NT2/D1 (cell line): ENCODE measurements at regions not wholly inside any gene's neighbourhood (a gene's known extent, or its start where the extent isn't known, plus 50 kb on each side); places are given as distances from the start of the nearest gene placed in this dataset.

ENCODE experiments used
- DNase-seq: peaks from one replicate; pipeline ENCODE4 v3.0.0-alpha.2; 2011; ENCODE audit warnings: low read depth, low spot score
- H3K27me3 ChIP-seq: 2 replicates; pipeline ENCODE4 v1.6.0; 2011; ENCODE audit warnings: mild to moderate bottlenecking; ENCODE audit not compliant: insufficient read length, insufficient read depth
- H3K36me3 ChIP-seq: 2 replicates; pipeline ENCODE4 v1.6.1; 2011; ENCODE audit warnings: mild to moderate bottlenecking, low read length, mixed read lengths; ENCODE audit not compliant: insufficient read depth, insufficient read length
- H3K4me1 ChIP-seq: 2 replicates; pipeline ENCODE4 v1.5.1; 2011; ENCODE audit not compliant: insufficient read depth, insufficient read length
- H3K4me3 ChIP-seq: 2 replicates; pipeline ENCODE4 v1.5.1; 2011; ENCODE audit warnings: low read depth; ENCODE audit not compliant: insufficient read length
- H3K9ac ChIP-seq: 2 replicates; pipeline ENCODE4 v1.6.0; 2011; ENCODE audit warnings: low read depth; ENCODE audit not compliant: insufficient read length
- H3K9me3 ChIP-seq: 2 replicates; pipeline ENCODE4 v1.5.1; 2011; ENCODE audit warnings: mild to moderate bottlenecking, low read length; ENCODE audit not compliant: insufficient read depth
- SUZ12 ChIP-seq: IDR thresholded peaks from 2 replicates; pipeline ENCODE4 v1.6.1; 2011; ENCODE audit not compliant: insufficient read length, insufficient read depth; ENCODE audit errors: extremely low read depth
- YY1 ChIP-seq: IDR thresholded peaks from 2 replicates; pipeline ENCODE4 v1.6.1; 2011; ENCODE audit not compliant: insufficient read length, insufficient read depth
- ZNF274 ChIP-seq: IDR thresholded peaks from 2 replicates; pipeline ENCODE4 v1.6.1; 2011; ENCODE audit warnings: mild to moderate bottlenecking, low read depth, low read length

DNA sequence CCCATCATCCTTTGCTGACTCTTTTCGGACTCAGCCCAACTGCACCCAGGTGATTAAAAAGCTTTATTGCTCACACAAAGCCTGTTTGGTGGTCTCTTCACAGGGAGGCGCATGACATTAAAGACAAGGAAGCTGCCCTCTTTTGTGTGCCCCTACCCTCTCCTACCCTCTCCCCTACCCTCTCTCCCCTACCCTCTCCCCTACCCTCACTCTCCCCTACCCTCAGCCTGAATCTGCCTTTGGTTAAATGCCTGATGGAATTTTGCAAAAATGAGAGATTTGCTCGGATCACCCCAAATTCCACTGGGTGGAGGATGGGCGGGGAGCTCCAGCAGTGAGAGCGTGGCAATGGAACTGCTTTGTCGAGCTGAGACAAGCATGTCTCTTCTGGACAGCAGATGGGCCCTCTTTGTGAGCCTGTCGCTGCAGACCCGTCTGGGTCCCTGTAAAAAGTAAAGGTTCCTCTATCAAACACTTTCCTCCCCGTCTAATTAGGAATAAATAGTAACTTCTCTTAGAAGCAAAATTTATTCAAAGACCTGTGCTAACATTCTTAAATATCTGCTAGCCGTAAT lies 76.4 kb upstream of the MLN start:
- TF ChIP-seq SUZ12 (no peak), YY1 (no peak), ZNF274 (no peak)
- H3K36me3 ChIP-seq, result no peaks in the 10 kb centered on the region
- peaks cover 9% of the 10 kb centered on the region for H3K4me1 ChIP-seq
- no peak overlapping the region for H3K4me3 ChIP-seq
- no peak overlapping the region for H3K9ac ChIP-seq
- peak; percentile 8 for DNase-seq
- no peaks in the 10 kb centered on the region for H3K9me3 ChIP-seq
- no peaks in the 10 kb centered on the region for H3K27me3 ChIP-seq

DNA sequence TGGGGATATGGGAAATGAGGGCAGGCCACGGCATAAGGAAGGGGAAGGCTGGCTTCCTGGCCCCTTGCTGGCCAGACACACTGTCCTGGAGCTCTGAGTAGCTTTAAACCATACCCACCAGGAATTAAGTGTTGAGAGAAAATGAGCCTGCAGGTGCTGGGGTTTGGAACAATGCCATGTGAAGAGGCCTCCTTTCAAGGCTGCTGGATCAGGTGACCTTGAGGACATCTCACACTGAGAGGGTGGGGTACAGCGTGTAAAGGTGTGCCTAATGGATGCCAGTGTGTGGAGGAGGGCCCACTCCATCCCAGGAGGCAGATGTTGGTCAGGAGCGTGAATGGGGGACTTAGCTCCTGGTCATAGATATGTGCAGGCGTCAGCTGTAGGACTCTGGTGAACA lies 74.8 kb upstream of the MLN start:
- Histone ChIP-seq H3K9me3 (no peaks in the 10 kb centered on the region), H3K9ac (no peak overlapping the region), H3K4me3 (no peak overlapping the region), H3K36me3 (no peaks in the 10 kb centered on the region), H3K4me1 (peaks cover 9% of the 10 kb centered on the region), H3K27me3 (no peaks in the 10 kb centered on the region)
- TF ChIP-seq YY1, result no peak
- TF ChIP-seq ZNF274, result no peak
- TF ChIP-seq SUZ12, result no peak
- DNase-seq, result no peak

DNA sequence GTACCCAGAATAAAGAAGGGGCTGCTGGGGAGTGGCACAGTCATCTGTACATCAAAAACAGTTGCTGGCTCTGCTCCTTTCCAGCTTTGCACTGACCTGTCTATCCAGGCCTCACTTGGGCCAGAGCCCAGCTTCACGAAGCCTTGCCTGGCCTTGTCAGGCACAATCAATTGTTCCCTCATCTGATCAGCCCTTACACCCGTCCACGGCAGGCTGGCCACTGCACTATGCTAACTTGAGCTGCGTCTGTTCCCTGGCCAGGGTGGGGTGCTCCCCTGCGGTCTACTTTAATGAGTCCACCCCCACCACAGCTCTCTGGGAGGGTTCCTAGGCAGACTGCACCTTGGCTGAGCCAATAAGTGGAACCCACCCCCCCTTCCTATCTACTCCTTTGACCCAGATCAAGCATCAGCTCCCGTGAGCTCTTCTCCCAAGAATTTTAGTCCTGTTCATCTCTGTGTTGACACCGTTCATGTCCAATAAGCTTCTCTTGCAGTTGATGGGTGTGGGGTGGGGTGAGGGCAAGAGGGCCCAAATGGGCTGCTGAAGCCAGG lies 74.3 kb upstream of the MLN start:
- no peaks in the 10 kb centered on the region for H3K36me3 ChIP-seq
- H3K27me3 ChIP-seq, result no peaks in the 10 kb centered on the region
- H3K9ac ChIP-seq, result no peak overlapping the region
- no peak overlapping the region for H3K4me3 ChIP-seq
- H3K9me3 ChIP-seq, result no peaks in the 10 kb centered on the region
- peaks cover 9% of the 10 kb centered on the region for H3K4me1 ChIP-seq
- TF ChIP-seq ZNF274 (no peak), YY1 (no peak)
- DNase-seq, result no peak

DNA sequence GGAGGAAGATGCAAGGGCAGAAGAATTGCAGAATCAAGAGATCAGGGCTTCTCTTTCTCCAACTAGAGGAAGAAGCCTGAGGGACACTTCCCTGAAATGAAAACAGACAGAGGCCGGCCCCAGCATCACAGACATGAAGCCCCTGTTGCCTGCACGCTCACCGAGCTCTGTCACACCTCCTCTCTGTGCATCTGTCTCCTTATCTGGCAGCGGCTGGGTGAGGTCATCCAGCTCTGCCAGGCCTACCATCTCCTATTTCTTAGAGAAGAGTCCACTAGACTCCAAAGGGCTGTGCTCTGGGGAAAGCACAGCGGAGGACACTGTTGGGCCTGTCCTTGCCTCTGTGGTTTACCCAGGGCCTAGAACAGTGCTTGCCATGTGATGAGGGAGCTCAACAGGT lies 71.9 kb upstream of the MLN start:
- no peak overlapping the region for H3K9ac ChIP-seq
- H3K4me1 ChIP-seq, result peaks cover 9% of the 10 kb centered on the region
- H3K36me3 ChIP-seq, result no peaks in the 10 kb centered on the region
- no peak overlapping the region for H3K4me3 ChIP-seq
- no peaks in the 10 kb centered on the region for H3K27me3 ChIP-seq
- TF ChIP-seq SUZ12, result no peak
- TF ChIP-seq YY1, result no peak
- no peak for TF ChIP-seq ZNF274
- DNase-seq, result no peak
- H3K9me3 ChIP-seq, result no peaks in the 10 kb centered on the region

DNA sequence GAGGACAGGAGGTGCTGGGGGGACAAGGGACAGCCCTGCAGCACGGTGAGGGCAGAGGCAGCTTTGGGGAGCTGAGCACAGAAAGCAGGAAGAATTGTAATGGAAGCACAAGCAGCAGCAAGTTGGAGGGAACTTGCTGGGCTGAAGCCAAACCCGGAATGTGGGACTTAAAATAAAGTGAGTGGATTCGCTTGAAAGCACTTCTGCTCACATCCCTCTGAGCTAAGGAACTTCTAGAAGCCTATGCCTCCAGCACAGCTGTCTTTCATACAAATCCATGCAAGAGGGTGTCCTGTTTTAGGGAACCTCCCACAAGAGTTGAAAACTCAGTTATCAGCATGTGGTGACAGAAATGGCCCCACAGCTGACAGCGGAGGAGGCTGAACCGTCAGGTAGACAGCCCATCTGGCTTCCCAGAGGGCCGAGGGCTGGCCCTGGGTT lies 71.4 kb upstream of the MLN start:
- no peaks in the 10 kb centered on the region for H3K36me3 ChIP-seq
- DNase-seq, result no peak
- H3K9me3 ChIP-seq, result no peaks in the 10 kb centered on the region
- H3K9ac ChIP-seq, result no peak overlapping the region
- H3K4me1 ChIP-seq, result peaks cover 12% of the 10 kb centered on the region
- TF ChIP-seq ZNF274, result no peak
- TF ChIP-seq SUZ12, result no peak
- TF ChIP-seq YY1, result no peak
- H3K27me3 ChIP-seq, result no peaks in the 10 kb centered on the region
- no peak overlapping the region for H3K4me3 ChIP-seq

DNA sequence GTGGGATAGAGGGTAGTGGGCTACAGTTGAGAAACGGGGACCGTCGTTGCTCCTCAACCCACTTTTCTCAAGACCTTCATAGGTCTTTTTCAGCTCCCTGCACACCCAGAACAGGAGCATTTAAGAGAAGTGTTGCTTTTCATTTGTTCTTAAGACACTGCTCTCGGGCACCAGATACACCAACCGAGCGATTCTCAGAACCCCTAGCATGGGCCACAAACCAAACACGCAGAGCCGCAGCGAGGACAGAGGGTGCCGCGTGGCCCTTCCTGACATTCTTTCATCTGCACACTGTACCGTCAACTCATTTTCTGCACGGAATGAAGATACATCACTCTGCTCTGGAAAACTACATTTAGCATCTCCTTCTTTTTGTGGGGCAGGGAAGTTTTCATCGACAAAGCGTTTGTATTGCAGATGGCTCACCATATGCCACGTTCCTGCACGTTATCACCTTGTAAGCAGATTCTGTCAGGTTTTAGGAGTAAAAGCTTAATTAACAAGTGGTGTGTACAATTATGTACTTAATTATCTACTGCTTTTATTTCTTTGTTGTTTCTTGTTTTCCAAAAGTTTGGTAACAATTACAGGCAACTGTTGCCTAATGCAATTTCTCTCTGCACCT lies 70.4 kb upstream of the MLN start:
- peaks cover 16% of the 10 kb centered on the region for H3K4me1 ChIP-seq
- no peak for DNase-seq

DNA sequence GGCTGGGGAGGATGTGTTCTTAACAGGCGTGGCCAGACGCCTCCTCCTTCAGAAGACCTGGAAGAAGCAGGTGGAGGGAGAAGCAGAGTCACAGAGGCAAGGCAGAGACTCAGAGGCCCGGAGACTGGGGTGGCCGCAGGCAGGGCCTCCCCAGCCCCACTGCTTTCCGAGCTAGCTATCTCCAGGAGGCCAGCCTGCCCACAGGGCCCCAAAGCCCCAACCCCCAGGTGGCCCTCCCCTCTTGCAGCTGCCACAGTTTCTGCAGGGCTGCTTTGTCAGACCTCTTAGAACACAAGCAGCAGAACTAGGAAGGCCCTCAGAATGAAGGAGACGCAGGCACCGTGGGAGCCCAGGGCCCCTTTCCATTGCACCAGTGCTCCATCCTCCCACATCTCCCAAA lies 69.0 kb upstream of the MLN start:
- H3K36me3 ChIP-seq, result no peaks in the 10 kb centered on the region
- no peaks in the 10 kb centered on the region for H3K27me3 ChIP-seq
- no peaks in the 10 kb centered on the region for H3K9me3 ChIP-seq
- no peak for DNase-seq
- H3K4me3 ChIP-seq, result no peak overlapping the region
- H3K4me1 ChIP-seq, result peaks cover 18% of the 10 kb centered on the region
- no peak overlapping the region for H3K9ac ChIP-seq
- no peak for TF ChIP-seq ZNF274
- no peak for TF ChIP-seq YY1
- TF ChIP-seq SUZ12, result no peak

More for the DNA sequence above, 70.4 kb upstream of the MLN start:
- H3K36me3 ChIP-seq, result no peaks in the 10 kb centered on the region
- no peaks in the 10 kb centered on the region for H3K9me3 ChIP-seq
- H3K27me3 ChIP-seq, result no peaks in the 10 kb centered on the region
- H3K9ac ChIP-seq, result no peak overlapping the region
- TF ChIP-seq YY1 (no peak), SUZ12 (no peak), ZNF274 (no peak)
- H3K4me3 ChIP-seq, result no peak overlapping the region
